Vagina (tissue), 2 donors: ENCODE measurements at regions not wholly inside any gene's neighbourhood (a gene's known extent, or its start where the extent isn't known, plus 50 kb on each side); places are given as distances from the start of the nearest gene placed in this dataset.

Experiments
- CTCF ChIP-seq, 3 experiments: fragments of 450-650 bp in 2 of 3; fragments of 200-600 bp in 1 of 3; sonication (generic) in 1 of 3; IDR thresholded peaks; one replicate each; pipeline ENCODE4 v1.5.1; 2017 to 2019; ENCODE audit warnings: antibody characterized with exemption in 3 of 3, mild to moderate bottlenecking in 2 of 3, moderate library complexity in 2 of 3
- POLR2A ChIP-seq, 2 donors: fragments of 450-650 bp; IDR thresholded peaks; one replicate each; pipeline ENCODE4 v1.6.1; 2017; ENCODE audit warnings: antibody characterized with exemption in 2 of 2, mild to moderate bottlenecking in 2 of 2, moderate library complexity in 2 of 2

GRCh38 chrX:122906726-122907125 lies 277.4 kb upstream of the GRIA3 start:
- TF ChIP-seq CTCF (IDR thresholded peaks at IDR 0.05) (no peak), POLR2A (IDR thresholded peaks at IDR 0.05) (no peak)
